Stomach (tissue), 4 donors: ENCODE measurements at regions not wholly inside any gene's neighbourhood (a gene's known extent, or its start where the extent isn't known, plus 50 kb on each side); places are given as distances from the start of the nearest gene placed in this dataset.

Source experiments
- EP300 ChIP-seq: sonication (generic); formaldehyde crosslinking; IDR thresholded peaks from one replicate; pipeline ENCODE4 v1.6.1; 2017; ENCODE audit warnings: antibody characterized with exemption
- POLR2A ChIP-seq, 4 donors: fragments of 450-650 bp; IDR thresholded peaks; one replicate each; pipeline ENCODE4 v1.6.1; 2016; ENCODE audit warnings: antibody characterized with exemption in 4 of 4, control low read depth in 2 of 4, mild to moderate bottlenecking in 1 of 4, moderate library complexity in 1 of 4
- POLR2AphosphoS5 ChIP-seq, 3 donors: sonication (generic); formaldehyde crosslinking; IDR thresholded peaks; one replicate each; pipeline ENCODE4 v1.6.1; 2016; ENCODE audit warnings: antibody characterized with exemption in 3 of 3
- TF ChIP-seq, protein P1 (sequence below), 7 experiments: fragments of 450-650 bp in 4 of 7; fragments of 200-600 bp in 3 of 7; sonication (generic) in 3 of 7; IDR thresholded peaks; one replicate each; pipeline ENCODE4 v1.5.1; 2016 to 2019; ENCODE audit warnings: antibody characterized with exemption in 7 of 7, control low read depth in 2 of 7, mild to moderate bottlenecking in 1 of 7

DNA sequence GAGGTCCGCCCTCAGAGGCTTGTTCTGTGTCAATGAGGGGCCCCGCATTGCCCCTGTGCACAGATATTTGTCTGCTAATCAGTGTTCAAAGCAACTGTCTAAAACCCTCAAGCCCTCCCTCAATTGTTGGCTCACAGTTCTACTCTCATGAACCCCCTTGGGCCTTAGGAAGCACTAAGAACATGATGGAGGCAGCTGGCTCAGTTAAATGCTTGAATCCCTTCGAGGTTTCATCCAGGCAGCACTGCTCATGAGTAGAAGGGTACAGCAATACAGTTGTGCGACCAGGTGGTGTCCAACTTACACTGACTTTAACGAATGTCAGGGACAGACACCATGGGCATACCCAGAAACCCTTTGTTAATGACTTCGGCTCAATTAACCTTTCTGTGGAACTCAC is 89.2 kb upstream of the WSCD1 start:
- TF ChIP-seq, protein P1, sequence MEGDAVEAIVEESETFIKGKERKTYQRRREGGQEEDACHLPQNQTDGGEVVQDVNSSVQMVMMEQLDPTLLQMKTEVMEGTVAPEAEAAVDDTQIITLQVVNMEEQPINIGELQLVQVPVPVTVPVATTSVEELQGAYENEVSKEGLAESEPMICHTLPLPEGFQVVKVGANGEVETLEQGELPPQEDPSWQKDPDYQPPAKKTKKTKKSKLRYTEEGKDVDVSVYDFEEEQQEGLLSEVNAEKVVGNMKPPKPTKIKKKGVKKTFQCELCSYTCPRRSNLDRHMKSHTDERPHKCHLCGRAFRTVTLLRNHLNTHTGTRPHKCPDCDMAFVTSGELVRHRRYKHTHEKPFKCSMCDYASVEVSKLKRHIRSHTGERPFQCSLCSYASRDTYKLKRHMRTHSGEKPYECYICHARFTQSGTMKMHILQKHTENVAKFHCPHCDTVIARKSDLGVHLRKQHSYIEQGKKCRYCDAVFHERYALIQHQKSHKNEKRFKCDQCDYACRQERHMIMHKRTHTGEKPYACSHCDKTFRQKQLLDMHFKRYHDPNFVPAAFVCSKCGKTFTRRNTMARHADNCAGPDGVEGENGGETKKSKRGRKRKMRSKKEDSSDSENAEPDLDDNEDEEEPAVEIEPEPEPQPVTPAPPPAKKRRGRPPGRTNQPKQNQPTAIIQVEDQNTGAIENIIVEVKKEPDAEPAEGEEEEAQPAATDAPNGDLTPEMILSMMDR (IDR thresholded peaks at IDR 0.05), result no peak
- no peak for TF ChIP-seq POLR2AphosphoS5 (IDR thresholded peaks at IDR 0.05)
- no peak for TF ChIP-seq POLR2A (IDR thresholded peaks at IDR 0.05)
- TF ChIP-seq EP300, result no peak
